ENCODE measurements at regions not wholly inside any gene's neighbourhood (a gene's known extent, or its start where the extent isn't known, plus 50 kb on each side); places are given as distances from the start of the nearest gene placed in this dataset.

GRCh38 chr14:66137081-66137480, 349.1 kb upstream of the CCDC196 start:
- no peak overlapping the region for H3K4me3 ChIP-seq (ENCODE audit: low read length)
- Mint-ChIP-seq H3K4me1 (no peaks in the 10 kb centered on the region), H3K27ac (no peak overlapping the region)

GRCh38 chr14:66139432-66139831, 346.7 kb upstream of the CCDC196 start:
- H3K27ac Mint-ChIP-seq, result no peak overlapping the region
- no peaks in the 10 kb centered on the region for H3K9me3 ChIP-seq (ENCODE audit: low read length)

More at GRCh38 chr14:66137081-66137480, 349.1 kb upstream of the CCDC196 start:
- Mint-ChIP-seq H3K27me3 (peaks cover 2 to 6% of the 10 kb centered on the region in 2 donors), H3K9me3 (no peaks in the 10 kb centered on the region), H3K4me3 (no peak overlapping the region), H3K36me3 (no peaks in the 10 kb centered on the region)
- DNase-seq, result no peak
- no peaks in the 10 kb centered on the region for H3K27me3 ChIP-seq (ENCODE audit: insufficient read depth, low read length, poor library complexity, severe bottlenecking)
- no peaks in the 10 kb centered on the region for H3K36me3 ChIP-seq (ENCODE audit: insufficient read depth, low read length)
- ChIA-PET POLR2A (no interaction called here), CTCF (no interaction called here)
- no peaks in the 10 kb centered on the region for H3K9me3 ChIP-seq (ENCODE audit: low read length)
- H3K27ac ChIP-seq (ENCODE audit: low read depth, low read length), result no peak overlapping the region
- peaks cover 11% of the 10 kb centered on the region for H3K4me1 ChIP-seq (ENCODE audit: insufficient read depth, low read length)

GRCh38 chr14:66140213-66140918, 345.8 kb upstream of the CCDC196 start:
- CTCF ChIA-PET, result no interaction called here
- Histone ChIP-seq H3K9me3 (ENCODE audit: low read length) (no peaks in the 10 kb centered on the region), H3K4me3 (ENCODE audit: low read length) (no peak overlapping the region), H3K27ac (ENCODE audit: low read depth, low read length) (no peak overlapping the region), H3K27me3 (ENCODE audit: insufficient read depth, low read length, poor library complexity, severe bottlenecking) (no peaks in the 10 kb centered on the region), H3K4me1 (ENCODE audit: insufficient read depth, low read length) (peaks cover 11% of the 10 kb centered on the region), H3K36me3 (ENCODE audit: insufficient read depth, low read length) (no peaks in the 10 kb centered on the region)
- peaks cover 7 to 25% of the 10 kb centered on the region in 2 donors for H3K27me3 Mint-ChIP-seq
- H3K4me1 Mint-ChIP-seq, result no peaks in the 10 kb centered on the region
- POLR2A ChIA-PET, result no interaction called here
- DNase-seq, result no peak
- H3K4me3 Mint-ChIP-seq, result no peak overlapping the region
- H3K36me3 Mint-ChIP-seq, result no peaks in the 10 kb centered on the region
- H3K9me3 Mint-ChIP-seq, result no peaks in the 10 kb centered on the region
- no peak overlapping the region for H3K27ac Mint-ChIP-seq

More at GRCh38 chr14:66139432-66139831, 346.7 kb upstream of the CCDC196 start:
- H3K36me3 Mint-ChIP-seq, result no peaks in the 10 kb centered on the region
- H3K4me1 Mint-ChIP-seq, result no peaks in the 10 kb centered on the region
- no peak overlapping the region for H3K27ac ChIP-seq (ENCODE audit: low read depth, low read length)
- no peaks in the 10 kb centered on the region for H3K27me3 ChIP-seq (ENCODE audit: insufficient read depth, low read length, poor library complexity, severe bottlenecking)
- peaks cover 11% of the 10 kb centered on the region for H3K4me1 ChIP-seq (ENCODE audit: insufficient read depth, low read length)
- H3K4me3 ChIP-seq (ENCODE audit: low read length), result no peak overlapping the region
- no peak overlapping the region for H3K4me3 Mint-ChIP-seq
- CTCF ChIA-PET, result no interaction called here
- H3K27me3 Mint-ChIP-seq, result peaks cover 7 to 16% of the 10 kb centered on the region in 2 donors
- POLR2A ChIA-PET, result no interaction called here
- H3K36me3 ChIP-seq (ENCODE audit: insufficient read depth, low read length), result no peaks in the 10 kb centered on the region
- no peaks in the 10 kb centered on the region for H3K9me3 Mint-ChIP-seq
- DNase-seq, result no peak

- DNase-seq, result no peak
- Histone ChIP-seq H3K9me3 (ENCODE audit: low read length) (no peaks in the 10 kb centered on the region), H3K36me3 (ENCODE audit: insufficient read depth, low read length) (no peaks in the 10 kb centered on the region), H3K4me1 (ENCODE audit: insufficient read depth, low read length) (peaks cover 11% of the 10 kb centered on the region), H3K4me3 (ENCODE audit: low read length) (no peak overlapping the region), H3K27me3 (ENCODE audit: insufficient read depth, low read length, poor library complexity, severe bottlenecking) (no peaks in the 10 kb centered on the region), H3K27ac (ENCODE audit: low read depth, low read length) (no peak overlapping the region)
- Mint-ChIP-seq H3K36me3 (no peaks in the 10 kb centered on the region), H3K4me3 (no peak overlapping the region), H3K9me3 (no peaks in the 10 kb centered on the region), H3K27me3 (peaks cover 8 to 30% of the 10 kb centered on the region in 2 donors), H3K27ac (no peak overlapping the region), H3K4me1 (no peaks in the 10 kb centered on the region)
- ChIA-PET CTCF (no interaction called here), POLR2A (no interaction called here)
Measured at GRCh38 chr14:66140963-66141362, 345.2 kb upstream of the CCDC196 start.

GRCh38 chr14:66141733-66142132, 344.4 kb upstream of the CCDC196 start:
- Histone ChIP-seq H3K4me1 (ENCODE audit: insufficient read depth, low read length) (peaks cover 11% of the 10 kb centered on the region), H3K4me3 (ENCODE audit: low read length) (no peak overlapping the region), H3K27ac (ENCODE audit: low read depth, low read length) (no peak overlapping the region), H3K36me3 (ENCODE audit: insufficient read depth, low read length) (no peaks in the 10 kb centered on the region), H3K9me3 (ENCODE audit: low read length) (no peaks in the 10 kb centered on the region), H3K27me3 (ENCODE audit: insufficient read depth, low read length, poor library complexity, severe bottlenecking) (no peaks in the 10 kb centered on the region)
- ChIA-PET CTCF (no interaction called here), POLR2A (no interaction called here)
- Mint-ChIP-seq H3K9me3 (peaks cover 0 to 2% (median 0%) of the 10 kb centered on the region in 5 donors), H3K27me3 (peaks cover 11 to 36% of the 10 kb centered on the region in 2 donors), H3K27ac (no peak overlapping the region), H3K36me3 (no peaks in the 10 kb centered on the region), H3K4me3 (no peak overlapping the region), H3K4me1 (no peaks in the 10 kb centered on the region)
- DNase-seq, result no peak

GRCh38 chr14:66143387-66144112, 342.6 kb upstream of the CCDC196 start:
- peaks cover 0 to 5% (median 0%) of the 10 kb centered on the region in 5 donors for H3K9me3 Mint-ChIP-seq
- no peak overlapping the region for H3K4me3 Mint-ChIP-seq
- H3K4me3 ChIP-seq (ENCODE audit: low read length), result no peak overlapping the region
- ChIA-PET POLR2A (no interaction called here), CTCF (no interaction called here)
- no peak overlapping the region for H3K27ac Mint-ChIP-seq
- H3K27me3 Mint-ChIP-seq, result peaks cover 11 to 37% of the 10 kb centered on the region in 2 donors
- H3K36me3 Mint-ChIP-seq, result no peaks in the 10 kb centered on the region
- peaks cover 11% of the 10 kb centered on the region for H3K4me1 ChIP-seq (ENCODE audit: insufficient read depth, low read length)
- H3K36me3 ChIP-seq (ENCODE audit: insufficient read depth, low read length), result no peaks in the 10 kb centered on the region
- no peaks in the 10 kb centered on the region for H3K9me3 ChIP-seq (ENCODE audit: low read length)
- no peak for DNase-seq
- H3K27me3 ChIP-seq (ENCODE audit: insufficient read depth, low read length, poor library complexity, severe bottlenecking), result no peaks in the 10 kb centered on the region
- H3K27ac ChIP-seq (ENCODE audit: low read depth, low read length), result no peak overlapping the region
- H3K4me1 Mint-ChIP-seq, result no peaks in the 10 kb centered on the region

GRCh38 chr14:66152302-66152701, 333.9 kb upstream of the CCDC196 start:
- Histone ChIP-seq H3K9me3 (ENCODE audit: low read length) (no peaks in the 10 kb centered on the region), H3K4me1 (ENCODE audit: insufficient read depth, low read length) (no peaks in the 10 kb centered on the region), H3K4me3 (ENCODE audit: low read length) (no peak overlapping the region), H3K27me3 (ENCODE audit: insufficient read depth, low read length, poor library complexity, severe bottlenecking) (no peaks in the 10 kb centered on the region), H3K27ac (ENCODE audit: low read depth, low read length) (no peak overlapping the region), H3K36me3 (ENCODE audit: insufficient read depth, low read length) (no peaks in the 10 kb centered on the region)
- Mint-ChIP-seq H3K4me3 (no peak overlapping the region), H3K36me3 (no peaks in the 10 kb centered on the region), H3K27ac (no peak overlapping the region), H3K9me3 (peaks cover 0 to 2% (median 2%) of the 10 kb centered on the region in 5 donors), H3K27me3 (peaks cover 0 to 8% of the 10 kb centered on the region in 2 donors), H3K4me1 (no peaks in the 10 kb centered on the region)
- ChIA-PET POLR2A (no interaction called here), CTCF (no interaction called here)
- DNase-seq, result no peak

- H3K36me3 ChIP-seq (ENCODE audit: insufficient read depth, low read length), result no peaks in the 10 kb centered on the region
- H3K9me3 ChIP-seq (ENCODE audit: low read length), result no peaks in the 10 kb centered on the region
- Mint-ChIP-seq H3K27ac (no peak overlapping the region), H3K9me3 (peaks cover 0 to 2% (median 2%) of the 10 kb centered on the region in 5 donors), H3K4me1 (no peaks in the 10 kb centered on the region), H3K27me3 (peaks cover 0 to 8% of the 10 kb centered on the region in 2 donors), H3K36me3 (no peaks in the 10 kb centered on the region), H3K4me3 (no peak overlapping the region)
- POLR2A ChIA-PET, result no interaction called here
- H3K27me3 ChIP-seq (ENCODE audit: insufficient read depth, low read length, poor library complexity, severe bottlenecking), result no peaks in the 10 kb centered on the region
- no peak overlapping the region for H3K27ac ChIP-seq (ENCODE audit: low read depth, low read length)
- DNase-seq, result no peak
- CTCF ChIA-PET, result no interaction called here
- no peak overlapping the region for H3K4me3 ChIP-seq (ENCODE audit: low read length)
- no peaks in the 10 kb centered on the region for H3K4me1 ChIP-seq (ENCODE audit: insufficient read depth, low read length)
Measured at GRCh38 chr14:66152747-66153146, 333.4 kb upstream of the CCDC196 start.
